ENCODE measurements at regions not wholly inside any gene's neighbourhood (a gene's known extent, or its start where the extent isn't known, plus 50 kb on each side); places are given as distances from the start of the nearest gene placed in this dataset.

- in situ Hi-C loops (cut with MboI; ENCODE audit: low sequenced_read_pairs, unreplicated experiment) = loop anchor here (25.0 kb wide), 1 partner anchor 1000 kb away; the partner anchor contains the start of gene CDX2
- TF ChIP-seq CTCF (IDR thresholded peaks at IDR 0.05; ENCODE audit: borderline replicate concordance, control extremely low read depth, extremely low read depth, insufficient read depth, missing control alignments) = no peak
- DNase-seq (ENCODE audit: low spot score) = no peak
Measured at GRCh38 chr13:26962671-26963070, 202.1 kb upstream of the GPR12 start.

GRCh38 chr13:26961890-26962615 lies 201.5 kb upstream of the GPR12 start:
- TF ChIP-seq CTCF (IDR thresholded peaks at IDR 0.05; ENCODE audit: borderline replicate concordance, control extremely low read depth, extremely low read depth, insufficient read depth, missing control alignments) = no peak
- DNase-seq (ENCODE audit: low spot score) = no peak
- in situ Hi-C loops (cut with MboI; ENCODE audit: low sequenced_read_pairs, unreplicated experiment) = loop anchor here (25.0 kb wide), 1 partner anchor 1000 kb away; the partner anchor contains the start of gene CDX2

GRCh38 chr13:26957182-26957581 lies 196.6 kb upstream of the GPR12 start:
- TF ChIP-seq CTCF (IDR thresholded peaks at IDR 0.05; ENCODE audit: borderline replicate concordance, control extremely low read depth, extremely low read depth, insufficient read depth, missing control alignments) = no peak

DNA sequence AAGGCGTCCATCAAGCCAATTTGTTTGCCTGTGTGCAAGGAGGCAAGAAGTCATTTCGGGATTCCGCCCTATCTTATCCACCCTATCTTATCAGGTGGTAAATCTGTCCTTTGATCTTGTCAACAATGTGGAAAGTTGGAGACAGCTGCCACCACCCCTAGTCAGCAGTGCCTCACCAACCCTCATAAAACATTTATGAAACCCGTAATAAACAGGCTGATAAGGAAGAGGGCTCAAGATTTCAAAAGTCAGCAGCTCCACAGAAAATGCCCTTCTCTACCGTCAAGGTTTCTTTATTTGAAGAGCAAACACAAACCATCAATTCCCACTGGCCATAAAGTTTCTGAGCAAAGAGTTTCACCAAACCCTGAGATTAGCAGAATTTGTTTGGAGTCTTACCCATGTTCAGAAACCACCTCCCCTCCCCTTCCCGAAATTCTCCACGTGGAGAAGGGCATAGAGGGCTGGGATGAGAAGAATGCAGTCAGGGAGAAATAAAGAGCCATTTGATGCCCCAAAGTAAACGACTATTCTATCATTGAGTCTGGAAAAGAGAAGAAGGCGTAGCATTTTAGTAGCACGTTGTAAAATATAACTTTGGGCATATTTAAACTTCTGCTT lies 196.0 kb upstream of the GPR12 start:
- DNase-seq (ENCODE audit: low spot score) = no peak
- TF ChIP-seq CTCF (IDR thresholded peaks at IDR 0.05; ENCODE audit: borderline replicate concordance, control extremely low read depth, extremely low read depth, insufficient read depth, missing control alignments) = no peak
- in situ Hi-C loops (cut with MboI; ENCODE audit: low sequenced_read_pairs, unreplicated experiment) = loop anchor here (25.0 kb wide), 1 partner anchor 1006 kb away; the partner anchor contains the start of gene CDX2

More at GRCh38 chr13:26957182-26957581, 196.6 kb upstream of the GPR12 start:
- in situ Hi-C loops (cut with MboI; ENCODE audit: low sequenced_read_pairs, unreplicated experiment) = loop anchor here (25.0 kb wide), 1 partner anchor 1005 kb away; the partner anchor contains the start of gene CDX2
- no peak for DNase-seq (ENCODE audit: low spot score)

DNA sequence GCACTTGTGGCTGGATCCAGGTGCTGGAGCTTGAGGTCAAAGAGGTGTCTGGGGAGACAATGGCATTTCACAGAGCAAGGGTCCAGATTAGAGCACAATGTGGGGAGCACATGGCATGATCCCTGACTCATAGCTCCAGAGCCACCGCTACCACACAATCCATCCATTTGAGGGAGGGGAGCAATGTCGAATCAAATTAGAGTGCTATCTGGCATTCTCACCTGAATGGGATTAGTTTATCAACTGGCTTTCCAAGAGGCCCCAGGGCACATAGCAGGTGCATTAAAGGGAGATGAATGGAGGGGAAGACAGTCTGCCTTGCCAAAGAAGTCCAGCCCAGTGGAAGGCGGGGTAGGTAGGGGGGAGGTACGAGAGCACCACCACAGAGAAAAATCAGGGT lies 194.4 kb upstream of the GPR12 start:
- DNase-seq (ENCODE audit: low spot score) = no peak
- TF ChIP-seq CTCF (IDR thresholded peaks at IDR 0.05; ENCODE audit: borderline replicate concordance, control extremely low read depth, extremely low read depth, insufficient read depth, missing control alignments) = no peak
- in situ Hi-C loops (cut with MboI; ENCODE audit: low sequenced_read_pairs, unreplicated experiment) = loop anchor here (25.0 kb wide), 1 partner anchor 1007 kb away; the partner anchor contains the start of gene CDX2

GRCh38 chr13:26953291-26953690 lies 192.7 kb upstream of the GPR12 start:
- TF ChIP-seq CTCF (IDR thresholded peaks at IDR 0.05; ENCODE audit: borderline replicate concordance, control extremely low read depth, extremely low read depth, insufficient read depth, missing control alignments) = no peak

More at GRCh38 chr13:26953291-26953690, 192.7 kb upstream of the GPR12 start:
- in situ Hi-C loops (cut with MboI; ENCODE audit: low sequenced_read_pairs, unreplicated experiment) = loop anchor here (25.0 kb wide), 1 partner anchor 1009 kb away; the partner anchor contains the start of gene CDX2
- DNase-seq (ENCODE audit: low spot score) = no peak

Measured in GM13976 (cell line).